SK-N-SH (cell line): ENCODE measurements at regions not wholly inside any gene's neighbourhood (a gene's known extent, or its start where the extent isn't known, plus 50 kb on each side); places are given as distances from the start of the nearest gene placed in this dataset.

ENCODE experiments used
- CTCF ChIA-PET: fragments of 300-600, 350-600 bp; formaldehyde crosslinking; extraction: SDS; loops from one replicate; lab custom pipeline; 2021; lab: Yijun Ruan, JAX
- POLR2A ChIA-PET: fragments of 350-600 bp; sonication (Branson Sonifier 250); formaldehyde crosslinking; extraction: SDS; loops from one replicate; lab custom pipeline; 2020; ENCODE audit warnings: antibody characterized with exemption, inconsistent platforms; lab: Yijun Ruan, JAX
- DNase-seq: peaks from one replicate; pipeline ENCODE4 v3.0.0; 2012
- H2AFZ ChIP-seq: fragments of 200-600 bp; sonication (generic); 2 replicates; pipeline ENCODE4 v1.8.1; 2016; ENCODE audit warnings: antibody characterized with exemption, mild to moderate bottlenecking, low read depth
- H3F3A ChIP-seq: fragments of 200-600 bp; sonication (generic); replicated peaks from 2 replicates; pipeline ENCODE3; 2016; ENCODE audit warnings: antibody characterized with exemption, mild to moderate bottlenecking; ENCODE audit not compliant: insufficient read depth
- H3K27ac ChIP-seq, 2 experiments: fragments of 200-500 bp in 1 of 2; fragments of 200-600 bp in 1 of 2; sonication (Bioruptor generic) in 1 of 2; sonication (generic), shearing (Covaris generic) in 1 of 2; 2 replicates each; pipeline versions ENCODE4 v1.5.1 to v1.6.1; 2014 to 2016; ENCODE audit warnings: low read depth in 2 of 2, inconsistent platforms in 1 of 2, low read length in 1 of 2, mild to moderate bottlenecking in 1 of 2, mixed read lengths in 1 of 2
- H3K27me3 ChIP-seq: fragments of 200-600 bp; sonication (generic), shearing (Covaris generic); 2 replicates; pipeline ENCODE4 v1.6.1; 2016; ENCODE audit warnings: mixed run types; ENCODE audit not compliant: insufficient read depth
- H3K36me3 ChIP-seq, 2 experiments: fragments of 200-500 bp in 1 of 2; fragments of 200-600 bp in 1 of 2; sonication (Bioruptor generic) in 1 of 2; sonication (generic) in 1 of 2; replicated peaks in 1 of 2; 2 replicates each; pipeline versions ENCODE3 to v1.5.1; 2014 to 2016; ENCODE audit warnings: low read length in 1 of 2, mild to moderate bottlenecking in 1 of 2; ENCODE audit not compliant: insufficient read depth in 2 of 2, control insufficient read depth in 1 of 2
- H3K4me1 ChIP-seq, 2 experiments: fragments of 200-500 bp in 1 of 2; fragments of 200-600 bp in 1 of 2; sonication (Bioruptor generic) in 1 of 2; sonication (generic), shearing (Covaris generic) in 1 of 2; 2 replicates each; pipeline versions ENCODE4 v1.5.1 to v1.6.1; 2014 to 2016; ENCODE audit warnings: low read depth in 1 of 2, low read length in 1 of 2, mixed run types in 1 of 2; ENCODE audit not compliant: insufficient read depth in 2 of 2, control insufficient read depth in 1 of 2
- H3K4me2 ChIP-seq: fragments of 200-600 bp; sonication (generic), shearing (Covaris generic); 2 replicates; pipeline ENCODE4 v1.6.1; 2017; ENCODE audit warnings: mixed run types
- H3K4me3 ChIP-seq, 2 experiments: fragments of 200-500 bp in 1 of 2; fragments of 200-600 bp in 1 of 2; sonication (Bioruptor generic) in 1 of 2; sonication (generic), shearing (Covaris generic) in 1 of 2; 2 replicates each; pipeline versions ENCODE4 v1.5.1 to v1.8.1; 2014 to 2016; ENCODE audit warnings: low read depth in 2 of 2, inconsistent platforms in 1 of 2, low read length in 1 of 2, mild to moderate bottlenecking in 1 of 2, mixed read lengths in 1 of 2, moderate library complexity in 1 of 2
- H3K79me2 ChIP-seq: fragments of 200-600 bp; sonication (generic); 2 replicates; pipeline ENCODE4 v1.8.1; 2017; ENCODE audit warnings: mild to moderate bottlenecking; ENCODE audit not compliant: insufficient read depth
- H3K9ac ChIP-seq: fragments of 200-600 bp; sonication (generic); 2 replicates; pipeline ENCODE4 v1.6.1; 2017; ENCODE audit warnings: mixed run types
- H3K9me2 ChIP-seq: fragments of 200-600 bp; sonication (generic); 2 replicates; pipeline ENCODE4 v1.6.1; 2017; ENCODE audit warnings: mixed run types
- H3K9me3 ChIP-seq: fragments of 200-600 bp; sonication (generic); 2 replicates; pipeline ENCODE4 v1.6.1; 2017; ENCODE audit warnings: mixed run types, mild to moderate bottlenecking, moderate library complexity
- H4K20me1 ChIP-seq: fragments of 200-600 bp; sonication (generic); 2 replicates; pipeline ENCODE4 v1.6.1; 2017; ENCODE audit warnings: mild to moderate bottlenecking, mixed run types; ENCODE audit not compliant: insufficient read depth
- CHD2 ChIP-seq: fragments of 150-350 bp; IDR thresholded peaks from 2 replicates; pipeline ENCODE4 v1.6.1; 2018; ENCODE audit warnings: low read length; ENCODE audit not compliant: partially characterized antibody
- CTCF ChIP-seq: fragments of 200-600 bp; sonication (generic); IDR thresholded peaks from 2 replicates; pipeline ENCODE4 v1.6.1; 2017; ENCODE audit warnings: antibody characterized with exemption, mild to moderate bottlenecking, moderate library complexity
- ELF1 ChIP-seq: IDR thresholded peaks from 2 replicates; pipeline ENCODE4 v1.4.0; 2012
- EZH2phosphoT487 ChIP-seq: fragments of 200-600 bp; sonication (generic); IDR thresholded peaks from 2 replicates; pipeline ENCODE4 v1.6.1; 2017; ENCODE audit warnings: low read depth, mixed run types, mild to moderate bottlenecking, antibody characterized with exemption, moderate library complexity, borderline replicate concordance
- FOXJ3 ChIP-seq: sonication (generic); formaldehyde crosslinking; IDR thresholded peaks from 2 replicates; pipeline ENCODE4 v1.5.1; 2020; ENCODE audit warnings: mild to moderate bottlenecking, missing genetic modification reagents
- GABPA ChIP-seq: IDR thresholded peaks from 2 replicates; pipeline ENCODE4 v1.4.0; 2012; ENCODE audit warnings: low read depth, mild to moderate bottlenecking
- GATA2 ChIP-seq: sonication (generic); formaldehyde crosslinking; IDR thresholded peaks from 2 replicates; pipeline ENCODE4 v1.5.0; 2020; ENCODE audit warnings: mild to moderate bottlenecking, missing genetic modification reagents
- IRF3 ChIP-seq: fragments of 150-350 bp; IDR thresholded peaks from 2 replicates; pipeline ENCODE4 v1.6.1; 2016; ENCODE audit warnings: mild to moderate bottlenecking, low read depth, low read length
- MXI1 ChIP-seq: IDR thresholded peaks from 2 replicates; pipeline ENCODE4 v1.6.1; 2012; ENCODE audit warnings: mild to moderate bottlenecking, low read depth, low read length, improper control_type of control experiment
- REST ChIP-seq: IDR thresholded peaks from 2 replicates; pipeline ENCODE4 v1.6.1; 2012; ENCODE audit warnings: mild to moderate bottlenecking, low read depth, low read length, moderate library complexity
- SIN3A ChIP-seq: IDR thresholded peaks from 2 replicates; pipeline ENCODE4 v1.6.1; 2012; ENCODE audit warnings: low read depth, mild to moderate bottlenecking, low read length, moderate library complexity, borderline replicate concordance
- SMC3 ChIP-seq: IDR thresholded peaks from 2 replicates; pipeline ENCODE4 v1.6.1; 2012; ENCODE audit warnings: low read depth, low read length, improper control_type of control experiment
- TAF1 ChIP-seq: IDR thresholded peaks from 2 replicates; pipeline ENCODE4 v1.6.1; 2012; ENCODE audit warnings: low read depth, mild to moderate bottlenecking, low read length, moderate library complexity, borderline replicate concordance
- USF2 ChIP-seq: fragments of 150-350 bp; IDR thresholded peaks from 2 replicates; pipeline ENCODE4 v1.6.1; 2017; ENCODE audit warnings: antibody characterized with exemption, low read length, low read depth, borderline replicate concordance
- YY1 ChIP-seq: IDR thresholded peaks from 2 replicates; pipeline ENCODE4 v1.4.0; 2012; ENCODE audit warnings: low read depth, mild to moderate bottlenecking
- ZBTB33 ChIP-seq: IDR thresholded peaks from 2 replicates; pipeline ENCODE4 v1.4.0; 2012; ENCODE audit warnings: low read depth, borderline replicate concordance
- WGBS: methylation state at CpG from one replicate; pipeline ENCODE4 v1.1.6; 2017; ENCODE audit warnings: low lambda C conversion rate; 5-methylcytosine and 5-hydroxymethylcytosine counted together

GRCh38 chr7:106571563-106571962 is 89.4 kb downstream of the CCDC71L start:
- H3K4me2 ChIP-seq = no peak overlapping the region
- WGBS = 92% methylated on average over 3 of the region's 3 CpGs
- no peak overlapping the region for H2AFZ ChIP-seq
- H3K79me2 ChIP-seq = no peaks in the 10 kb centered on the region
- H3K4me1 ChIP-seq = peaks cover 10 to 32% of the 10 kb centered on the region in 2 experiments; a peak in 3 of 4 replicates
- TF ChIP-seq REST (no peak), IRF3 (no peak), YY1 (no peak), GATA2 (CRISPR knock-in tag) (no peak), ELF1 (no peak)
- H3F3A ChIP-seq = no peaks in the 10 kb centered on the region
- H3K4me3 ChIP-seq = no peak overlapping the region
- POLR2A ChIA-PET = no interaction called here
- H3K27ac ChIP-seq = no peak overlapping the region
- DNase-seq = no peak
- no peaks in the 10 kb centered on the region for H4K20me1 ChIP-seq
- no peaks in the 10 kb centered on the region for H3K27me3 ChIP-seq
- no peaks in the 10 kb centered on the region for H3K9me2 ChIP-seq
- H3K36me3 ChIP-seq = no peaks in the 10 kb centered on the region
- no peak overlapping the region for H3K9ac ChIP-seq
- CTCF ChIA-PET = interaction anchor here (1.0 kb wide), 2 partner anchors 11 to 31 kb away, joined by 3 to 4 read pairs; no protein-coding TSS in a partner anchor
- H3K9me3 ChIP-seq = no peaks in the 10 kb centered on the region

- Histone ChIP-seq H3K9ac (no peak overlapping the region), H3F3A (no peaks in the 10 kb centered on the region), H3K4me1 (peaks cover 10 to 35% of the 10 kb centered on the region in 2 experiments; a peak in 3 of 4 replicates), H4K20me1 (no peaks in the 10 kb centered on the region), H3K9me3 (no peaks in the 10 kb centered on the region), H3K27ac (no peak overlapping the region), H3K27me3 (no peaks in the 10 kb centered on the region), H3K9me2 (no peaks in the 10 kb centered on the region), H2AFZ (no peak overlapping the region), H3K36me3 (no peaks in the 10 kb centered on the region), H3K79me2 (no peaks in the 10 kb centered on the region), H3K4me2 (no peak overlapping the region), H3K4me3 (no peak overlapping the region)
- TF ChIP-seq FOXJ3 = no peak
- no peak for TF ChIP-seq ZBTB33
- no peak for TF ChIP-seq SIN3A
- TF ChIP-seq CHD2 = no peak
- TF ChIP-seq GABPA = no peak
- TF ChIP-seq EZH2phosphoT487 = no peak
- TF ChIP-seq MXI1 = no peak
- no peak for TF ChIP-seq CTCF
- no peak for TF ChIP-seq TAF1
- TF ChIP-seq GATA2 (CRISPR knock-in tag) = no peak
- TF ChIP-seq SMC3 = no peak
- no peak for TF ChIP-seq USF2
- ChIA-PET CTCF (interaction anchor here (1.0 to 2.6 kb wide), 2 partner anchors 12 to 24 kb away, joined by 4 to 9 read pairs; no protein-coding TSS in a partner anchor), POLR2A (no interaction called here)
- 68% methylated on average over 5 of the region's 5 CpGs for WGBS
- DNase-seq = no peak
These were observed 90.0 kb downstream of the CCDC71L start for GRCh38 chr7:106570948-106571418.
